PC-9 (cell line): ENCODE measurements at regions not wholly inside any gene's neighbourhood (a gene's known extent, or its start where the extent isn't known, plus 50 kb on each side); places are given as distances from the start of the nearest gene placed in this dataset.

Experiments used
- BruUV-seq: library from RNA; stranded (reverse); fragments of 400-500 nt; replicated peaks from 2 replicates; lab custom pipeline; 2021; lab: Mats Ljungman, UMichigan
- CTCF ChIA-PET: fragments of 300-600 bp; sonication (Branson Sonifier 250); formaldehyde crosslinking; loops from one replicate; lab custom pipeline; 2022; ENCODE audit warnings: antibody characterized with exemption; lab: Charles Lee
- POLR2A ChIA-PET: fragments of 300-600 bp; sonication (Branson Sonifier 250); formaldehyde crosslinking; loops from one replicate; lab custom pipeline; 2022; ENCODE audit warnings: antibody characterized with exemption; ENCODE audit not compliant: unreplicated experiment; lab: Charles Lee
- DNase-seq, 2 experiments: peaks; one replicate each; pipeline versions ENCODE4 v3.0.0 to v3.0.0-alpha.2; 2015 to 2022; ENCODE audit warnings: mixed read lengths in 1 of 2
- H2AFZ ChIP-seq: fragments of 200-600 bp; sonication (generic); 2 replicates; pipeline ENCODE4 v1.8.1; 2017; ENCODE audit warnings: antibody characterized with exemption
- H3F3A ChIP-seq: fragments of 200-600 bp; sonication (generic); 2 replicates; pipeline ENCODE4 v1.8.1; 2017; ENCODE audit warnings: antibody characterized with exemption, mild to moderate bottlenecking, low read depth; ENCODE audit not compliant: insufficient read depth
- H3K27ac ChIP-seq: fragments of 200-600 bp; sonication (generic); 2 replicates; pipeline ENCODE4 v1.6.1; 2016; ENCODE audit warnings: mixed run types
- H3K27me3 ChIP-seq: fragments of 200-600 bp; sonication (generic); 2 replicates; pipeline ENCODE4 v1.6.1; 2016; ENCODE audit warnings: low read depth, mixed run types; ENCODE audit not compliant: insufficient read depth
- H3K36me3 ChIP-seq: fragments of 200-600 bp; sonication (generic); 2 replicates; pipeline ENCODE4 v1.6.1; 2016; ENCODE audit warnings: low read depth, mixed run types
- H3K4me1 ChIP-seq: fragments of 200-600 bp; sonication (generic); replicated peaks from 2 replicates; pipeline ENCODE4 v1.6.1; 2016; ENCODE audit warnings: mixed run types; ENCODE audit not compliant: insufficient read depth
- H3K4me2 ChIP-seq: fragments of 200-600 bp; sonication (generic); 2 replicates; pipeline ENCODE4 v1.6.1; 2017; ENCODE audit warnings: mixed run types
- H3K4me3 ChIP-seq: fragments of 200-600 bp; sonication (generic); 2 replicates; pipeline ENCODE4 v1.6.1; 2016; ENCODE audit warnings: mixed run types
- H3K79me2 ChIP-seq: fragments of 200-600 bp; sonication (generic); 2 replicates; pipeline ENCODE4 v1.6.1; 2017; ENCODE audit warnings: low read depth, mixed run types
- H3K9me2 ChIP-seq: fragments of 200-600 bp; sonication (generic); 2 replicates; pipeline ENCODE4 v1.8.1; 2017; ENCODE audit warnings: mild to moderate bottlenecking; ENCODE audit not compliant: insufficient read depth
- H3K9me3 ChIP-seq: fragments of 200-600 bp; sonication (generic); 2 replicates; pipeline ENCODE4 v1.8.1; 2016; ENCODE audit warnings: low read depth; ENCODE audit not compliant: insufficient read depth
- H4K20me1 ChIP-seq: fragments of 200-600 bp; sonication (generic); 2 replicates; pipeline ENCODE4 v1.8.1; 2017; ENCODE audit not compliant: insufficient read depth
- EZH2 ChIP-seq: fragments of 200-600 bp; sonication (generic); IDR thresholded peaks from 2 replicates; pipeline ENCODE4 v1.8.0; 2017; ENCODE audit warnings: antibody characterized with exemption, low read depth
- intact Hi-C: fragments of 100-400 bp; cut with micrococcal nuclease; formaldehyde crosslinking; loops from one replicate; pipeline ENCODE4 v1.10.0; 2022; ENCODE audit not compliant: unreplicated experiment
- TF ChIP-seq, protein P1 (sequence below): fragments of 200-600 bp; sonication (generic); conservative IDR thresholded peaks from 2 replicates; pipeline ENCODE4 v1.6.1; 2017; ENCODE audit warnings: mixed run types, antibody characterized with exemption, mild to moderate bottlenecking, moderate library complexity

- ChIA-PET CTCF (no interaction called here), POLR2A (no interaction called here)
- no peak overlapping the region for H3K4me3 ChIP-seq
- H4K20me1 ChIP-seq = no peaks in the 10 kb centered on the region
- no peak overlapping the region for H3K27ac ChIP-seq
- H2AFZ ChIP-seq = no peak overlapping the region
- intact Hi-C loops = no loop called here
- no peak overlapping the region for H3K4me2 ChIP-seq
- no peak for DNase-seq
- no TSS peak for BruUV-seq
- no peaks in the 10 kb centered on the region for H3K79me2 ChIP-seq
- no peaks in the 10 kb centered on the region for H3K4me1 ChIP-seq
- no peaks in the 10 kb centered on the region for H3K9me3 ChIP-seq
- H3K27me3 ChIP-seq = peaks cover 62% of the 10 kb centered on the region
- H3F3A ChIP-seq = no peaks in the 10 kb centered on the region
- H3K36me3 ChIP-seq = no peaks in the 10 kb centered on the region
- H3K9me2 ChIP-seq = no peaks in the 10 kb centered on the region
- no peak for TF ChIP-seq EZH2
- TF ChIP-seq, protein P1, sequence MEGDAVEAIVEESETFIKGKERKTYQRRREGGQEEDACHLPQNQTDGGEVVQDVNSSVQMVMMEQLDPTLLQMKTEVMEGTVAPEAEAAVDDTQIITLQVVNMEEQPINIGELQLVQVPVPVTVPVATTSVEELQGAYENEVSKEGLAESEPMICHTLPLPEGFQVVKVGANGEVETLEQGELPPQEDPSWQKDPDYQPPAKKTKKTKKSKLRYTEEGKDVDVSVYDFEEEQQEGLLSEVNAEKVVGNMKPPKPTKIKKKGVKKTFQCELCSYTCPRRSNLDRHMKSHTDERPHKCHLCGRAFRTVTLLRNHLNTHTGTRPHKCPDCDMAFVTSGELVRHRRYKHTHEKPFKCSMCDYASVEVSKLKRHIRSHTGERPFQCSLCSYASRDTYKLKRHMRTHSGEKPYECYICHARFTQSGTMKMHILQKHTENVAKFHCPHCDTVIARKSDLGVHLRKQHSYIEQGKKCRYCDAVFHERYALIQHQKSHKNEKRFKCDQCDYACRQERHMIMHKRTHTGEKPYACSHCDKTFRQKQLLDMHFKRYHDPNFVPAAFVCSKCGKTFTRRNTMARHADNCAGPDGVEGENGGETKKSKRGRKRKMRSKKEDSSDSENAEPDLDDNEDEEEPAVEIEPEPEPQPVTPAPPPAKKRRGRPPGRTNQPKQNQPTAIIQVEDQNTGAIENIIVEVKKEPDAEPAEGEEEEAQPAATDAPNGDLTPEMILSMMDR = no peak
Observed at GRCh38 chr12:131368668-131369071, 342.2 kb upstream of the SFSWAP start.

GRCh38 chr12:131369094-131369845 is 341.6 kb upstream of the SFSWAP start:
- intact Hi-C loops = no loop called here
- no TSS peak for BruUV-seq
- H3K9me2 ChIP-seq = no peaks in the 10 kb centered on the region
- H4K20me1 ChIP-seq = no peaks in the 10 kb centered on the region
- no peak for DNase-seq
- no peaks in the 10 kb centered on the region for H3K36me3 ChIP-seq
- no peak overlapping the region for H3K4me2 ChIP-seq
- POLR2A ChIA-PET = no interaction called here
- CTCF ChIA-PET = no interaction called here
- H3F3A ChIP-seq = no peaks in the 10 kb centered on the region
- no peak overlapping the region for H3K4me3 ChIP-seq
- no peaks in the 10 kb centered on the region for H3K79me2 ChIP-seq
- H3K9me3 ChIP-seq = no peaks in the 10 kb centered on the region
- H3K4me1 ChIP-seq = no peaks in the 10 kb centered on the region
- no peak for TF ChIP-seq EZH2
- TF ChIP-seq, protein P1 = no peak
- H3K27me3 ChIP-seq = peaks cover 57% of the 10 kb centered on the region
- no peak overlapping the region for H2AFZ ChIP-seq
- H3K27ac ChIP-seq = no peak overlapping the region

GRCh38 chr12:131370321-131370720 is 340.6 kb upstream of the SFSWAP start:
- Histone ChIP-seq H3K9me3 (no peaks in the 10 kb centered on the region), H3K4me1 (no peaks in the 10 kb centered on the region), H2AFZ (no peak overlapping the region), H3K27ac (no peak overlapping the region), H4K20me1 (no peaks in the 10 kb centered on the region), H3K79me2 (no peaks in the 10 kb centered on the region), H3K4me2 (no peak overlapping the region), H3K4me3 (no peak overlapping the region), H3K36me3 (no peaks in the 10 kb centered on the region), H3F3A (no peaks in the 10 kb centered on the region), H3K27me3 (peaks cover 57% of the 10 kb centered on the region), H3K9me2 (no peaks in the 10 kb centered on the region)
- CTCF ChIA-PET = no interaction called here
- POLR2A ChIA-PET = no interaction called here
- no TSS peak for BruUV-seq
- no peak for TF ChIP-seq EZH2
- TF ChIP-seq, protein P1 = no peak
- intact Hi-C loops = no loop called here
- DNase-seq = no peak
